Astrocyte of the cerebellum (primary cell): ENCODE measurements at regions not wholly inside any gene's neighbourhood (a gene's known extent, or its start where the extent isn't known, plus 50 kb on each side); places are given as distances from the start of the nearest gene placed in this dataset.

Experiments used
- DNase-seq: peaks from one replicate; pipeline ENCODE4 v3.0.0-alpha.2; 2011; ENCODE audit warnings: low read depth
- H3K4me3 ChIP-seq: 2 replicates; pipeline ENCODE4 v1.5.1; 2011; ENCODE audit warnings: mild to moderate bottlenecking, low read depth, low read length, moderate library complexity
- in situ Hi-C: cut with HindIII; loops from 2 replicates; pipeline ENCODE4 v1.10.0; 2017; ENCODE audit warnings: low sequenced_read_pairs
- TF ChIP-seq, protein P1 (sequence below): IDR thresholded peaks from 2 replicates; pipeline ENCODE4 v1.5.1; 2012; ENCODE audit warnings: low read length, low read depth, moderate library complexity, mild to moderate bottlenecking; ENCODE audit errors: missing control alignments

DNA sequence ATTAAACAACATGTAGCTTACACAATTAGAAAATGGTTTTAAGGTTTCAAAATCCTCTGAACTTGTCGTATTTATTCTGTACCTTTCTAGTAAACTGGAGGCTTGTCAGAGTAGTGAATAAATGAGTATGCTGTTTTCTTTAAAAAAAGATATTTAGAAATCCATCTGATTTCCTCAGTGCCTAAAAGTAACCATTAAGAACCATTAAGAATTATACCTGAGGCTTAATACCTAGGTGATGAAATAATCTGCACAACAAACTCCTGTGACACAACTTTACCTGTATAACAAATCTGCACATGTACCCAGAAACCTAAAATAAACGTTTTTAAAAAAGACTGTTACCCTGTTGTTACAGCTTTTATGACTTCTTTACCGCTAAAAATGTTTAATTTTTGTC lies 143.0 kb upstream of the SOX2 start:
- DNase-seq = no peak
- no peak overlapping the region for H3K4me3 ChIP-seq
- TF ChIP-seq, protein P1, sequence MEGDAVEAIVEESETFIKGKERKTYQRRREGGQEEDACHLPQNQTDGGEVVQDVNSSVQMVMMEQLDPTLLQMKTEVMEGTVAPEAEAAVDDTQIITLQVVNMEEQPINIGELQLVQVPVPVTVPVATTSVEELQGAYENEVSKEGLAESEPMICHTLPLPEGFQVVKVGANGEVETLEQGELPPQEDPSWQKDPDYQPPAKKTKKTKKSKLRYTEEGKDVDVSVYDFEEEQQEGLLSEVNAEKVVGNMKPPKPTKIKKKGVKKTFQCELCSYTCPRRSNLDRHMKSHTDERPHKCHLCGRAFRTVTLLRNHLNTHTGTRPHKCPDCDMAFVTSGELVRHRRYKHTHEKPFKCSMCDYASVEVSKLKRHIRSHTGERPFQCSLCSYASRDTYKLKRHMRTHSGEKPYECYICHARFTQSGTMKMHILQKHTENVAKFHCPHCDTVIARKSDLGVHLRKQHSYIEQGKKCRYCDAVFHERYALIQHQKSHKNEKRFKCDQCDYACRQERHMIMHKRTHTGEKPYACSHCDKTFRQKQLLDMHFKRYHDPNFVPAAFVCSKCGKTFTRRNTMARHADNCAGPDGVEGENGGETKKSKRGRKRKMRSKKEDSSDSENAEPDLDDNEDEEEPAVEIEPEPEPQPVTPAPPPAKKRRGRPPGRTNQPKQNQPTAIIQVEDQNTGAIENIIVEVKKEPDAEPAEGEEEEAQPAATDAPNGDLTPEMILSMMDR = no peak
- in situ Hi-C loops = no loop called here

DNA sequence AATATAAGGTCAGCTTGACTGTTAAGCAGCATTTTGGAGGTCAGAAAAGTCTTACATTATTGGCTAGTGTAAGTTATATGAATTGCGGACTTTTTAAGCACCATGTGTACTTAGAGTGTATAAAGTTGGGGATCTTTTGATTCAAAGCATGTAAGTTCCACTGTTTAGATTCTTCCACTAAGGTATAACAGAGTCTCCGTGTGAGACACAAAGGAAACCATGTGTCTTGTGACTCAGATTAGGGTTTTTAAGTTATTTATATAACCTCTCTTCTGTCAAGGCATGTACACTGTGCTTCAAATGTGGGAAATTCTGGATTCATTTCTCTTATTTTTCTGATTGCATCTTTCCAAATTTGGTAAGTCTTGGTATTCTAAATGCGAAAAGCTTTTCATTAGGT lies 143.5 kb upstream of the SOX2 start:
- DNase-seq = no peak
- H3K4me3 ChIP-seq = no peak overlapping the region
- in situ Hi-C loops = no loop called here
- TF ChIP-seq, protein P1 = no peak

DNA sequence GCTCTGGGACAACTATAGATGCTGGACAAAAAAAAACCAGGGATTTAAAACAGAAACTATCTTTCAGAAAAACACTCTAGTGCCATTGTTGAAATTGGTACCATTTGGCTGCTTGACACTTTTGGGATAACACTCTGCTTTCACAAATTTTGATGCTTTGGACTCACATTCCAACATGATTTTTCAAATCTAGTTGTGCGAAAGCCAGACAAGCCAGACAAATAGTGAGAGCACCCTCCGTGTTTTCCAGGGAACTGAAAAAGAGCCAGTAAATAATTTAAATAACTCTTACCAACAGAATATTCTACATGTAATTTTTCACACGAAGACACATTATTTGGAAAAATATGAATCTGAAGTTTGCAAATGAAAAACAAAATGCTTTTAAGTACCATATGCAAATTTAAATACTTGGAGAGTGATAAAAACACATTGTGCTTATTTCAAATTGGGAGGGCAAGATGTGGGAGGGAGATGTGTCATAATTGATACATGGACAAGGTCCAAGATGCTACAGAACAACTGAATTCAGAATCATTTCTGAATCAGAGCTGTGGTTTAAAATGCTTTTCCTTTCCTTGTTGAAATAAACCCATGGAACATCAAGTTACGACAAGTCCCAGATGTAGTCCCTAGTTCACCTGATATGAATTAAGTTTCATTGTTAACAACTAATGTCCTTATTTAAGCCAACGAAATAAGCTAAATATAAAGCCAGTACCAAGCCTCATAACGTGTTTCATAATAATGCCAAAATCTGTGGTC lies 144.2 kb upstream of the SOX2 start:
- in situ Hi-C loops = no loop called here
- TF ChIP-seq, protein P1 = no peak
- DNase-seq = peak; percentile 40
- no peak overlapping the region for H3K4me3 ChIP-seq

DNA sequence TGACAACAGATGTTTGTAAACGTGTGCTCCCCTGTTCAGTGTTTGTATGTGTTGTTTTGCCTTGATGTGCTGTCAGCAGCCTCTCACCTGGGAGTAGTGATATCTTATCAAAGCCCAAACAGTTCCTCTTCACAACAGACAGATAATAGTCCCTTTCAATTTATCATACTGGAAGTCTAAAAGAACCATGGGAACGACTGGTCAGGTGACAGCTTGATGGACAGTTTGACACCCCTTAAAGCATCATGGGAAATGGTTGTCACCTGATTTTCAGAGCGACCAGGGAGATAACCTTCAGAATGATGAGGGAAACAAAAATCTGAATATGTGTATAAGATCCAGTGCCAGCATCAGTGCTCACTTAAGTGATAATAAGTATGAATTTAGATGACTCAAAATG lies 146.3 kb upstream of the SOX2 start:
- in situ Hi-C loops = no loop called here
- H3K4me3 ChIP-seq = no peak overlapping the region
- TF ChIP-seq, protein P1 = no peak
- DNase-seq = no peak

DNA sequence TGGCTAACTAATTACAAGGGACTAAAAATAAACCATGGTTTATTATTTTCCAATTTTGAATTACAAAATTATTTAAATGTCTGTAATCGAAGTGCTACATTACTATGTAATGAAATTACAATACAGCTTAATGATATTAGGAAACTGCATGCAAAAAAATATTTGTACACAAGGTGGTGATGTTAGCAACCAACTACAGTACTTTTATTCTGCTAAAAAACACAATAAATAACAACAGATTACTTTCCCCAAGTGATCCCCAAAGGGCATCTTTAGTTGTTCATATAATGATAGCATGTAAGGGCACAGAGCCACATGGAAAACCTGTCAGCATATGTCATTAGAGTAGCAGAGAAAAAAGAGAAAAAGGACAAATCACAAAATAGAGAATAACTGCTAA lies 147.5 kb upstream of the SOX2 start:
- no peak overlapping the region for H3K4me3 ChIP-seq
- DNase-seq = no peak
- TF ChIP-seq, protein P1 = peak; percentile 6
- in situ Hi-C loops = no loop called here

DNA sequence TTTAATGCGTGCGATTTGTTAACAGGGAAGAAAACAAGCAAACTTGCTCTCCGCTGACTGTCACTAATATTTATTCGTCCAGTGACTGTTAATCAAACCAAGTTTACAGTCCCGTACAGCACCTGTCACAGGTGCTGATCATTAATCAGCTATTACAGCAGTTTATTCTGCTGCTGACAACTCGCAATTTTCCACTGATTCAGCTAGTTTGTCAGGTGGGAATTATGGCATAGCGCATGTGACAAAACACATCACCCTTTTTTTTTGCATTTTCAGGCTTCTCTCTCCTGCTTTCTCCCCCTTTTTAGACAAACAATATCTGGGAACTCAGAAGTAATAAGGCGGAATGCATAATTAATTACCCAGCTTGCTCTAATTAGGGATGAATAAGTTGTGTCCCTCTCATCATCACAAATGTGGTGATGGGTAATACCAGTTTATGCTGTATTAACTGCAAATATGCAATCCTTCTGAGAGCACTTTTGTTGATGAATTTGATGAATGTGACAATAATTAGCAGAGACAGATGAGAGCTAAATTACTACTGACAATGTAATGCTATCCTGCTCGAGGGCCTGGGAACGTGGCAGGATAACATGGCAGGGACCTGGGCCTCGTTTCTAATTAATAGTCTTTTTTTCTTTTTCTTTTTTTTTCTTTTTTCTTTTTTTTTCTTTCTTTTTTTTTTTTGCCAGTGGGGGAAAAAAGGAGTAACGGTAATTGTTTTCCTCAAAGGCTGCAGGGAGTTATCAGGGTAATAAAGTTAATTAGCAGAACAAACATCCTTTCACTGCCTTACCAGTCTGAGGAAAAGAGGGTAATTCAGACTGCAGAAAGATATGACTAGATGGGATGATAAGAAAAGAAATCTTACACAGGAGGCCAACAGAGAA lies 150.3 kb upstream of the SOX2 start:
- TF ChIP-seq, protein P1 = no peak
- no peak overlapping the region for H3K4me3 ChIP-seq
- DNase-seq = no peak
- in situ Hi-C loops = no loop called here
